Vagina (tissue), 2 donors: ENCODE measurements at regions not wholly inside any gene's neighbourhood (a gene's known extent, or its start where the extent isn't known, plus 50 kb on each side); places are given as distances from the start of the nearest gene placed in this dataset.
A peak's percentile ranks its signal among the peaks of the same experiment; 100 is the strongest.

ENCODE experiments used
- DNase-seq, 2 donors: peaks; one replicate each; pipeline ENCODE4 v3.0.0-alpha.2; 2017; ENCODE audit errors: extremely low spot score in 2 of 2
- H3K27ac ChIP-seq: fragments of 200-600 bp; sonication (generic); one replicate; pipeline ENCODE4 v1.5.1; 2019
- H3K27me3 ChIP-seq: fragments of 200-600 bp; sonication (generic); one replicate; pipeline ENCODE4 v1.5.1; 2019
- H3K36me3 ChIP-seq, 2 donors: fragments of 200-600 bp; sonication (generic); one replicate each; pipeline ENCODE4 v1.5.1; 2017 to 2019
- H3K4me1 ChIP-seq: fragments of 200-600 bp; sonication (generic); one replicate; pipeline ENCODE4 v1.5.1; 2019
- H3K4me3 ChIP-seq, 2 donors: fragments of 200-600 bp; sonication (generic); 1 replicate in 1 of 2; 2 replicates in 1 of 2; pipeline ENCODE4 v1.5.1; 2016 to 2019
- H3K9me3 ChIP-seq: fragments of 200-600 bp; sonication (generic); one replicate; pipeline ENCODE4 v1.5.1; 2019
- CTCF ChIP-seq, 3 experiments: fragments of 450-650 bp in 2 of 3; fragments of 200-600 bp in 1 of 3; sonication (generic) in 1 of 3; IDR thresholded peaks; one replicate each; pipeline ENCODE4 v1.5.1; 2017 to 2019; ENCODE audit warnings: antibody characterized with exemption in 3 of 3, mild to moderate bottlenecking in 2 of 3, moderate library complexity in 2 of 3
- POLR2A ChIP-seq, 2 donors: fragments of 450-650 bp; IDR thresholded peaks; one replicate each; pipeline ENCODE4 v1.6.1; 2017; ENCODE audit warnings: antibody characterized with exemption in 2 of 2, mild to moderate bottlenecking in 2 of 2, moderate library complexity in 2 of 2
- POLR2AphosphoS5 ChIP-seq, 2 donors: sonication (generic); formaldehyde crosslinking; IDR thresholded peaks; one replicate each; pipeline ENCODE4 v1.9.0; 2017; ENCODE audit warnings: antibody characterized with exemption in 2 of 2, mild to moderate bottlenecking in 2 of 2, low read depth in 1 of 2; ENCODE audit not compliant: insufficient read depth in 1 of 2
- intact Hi-C: fragments of 100-400 bp; cut with DNase I; formaldehyde crosslinking; loops from one replicate; pipeline ENCODE4 v1.15.1; 2023

DNA sequence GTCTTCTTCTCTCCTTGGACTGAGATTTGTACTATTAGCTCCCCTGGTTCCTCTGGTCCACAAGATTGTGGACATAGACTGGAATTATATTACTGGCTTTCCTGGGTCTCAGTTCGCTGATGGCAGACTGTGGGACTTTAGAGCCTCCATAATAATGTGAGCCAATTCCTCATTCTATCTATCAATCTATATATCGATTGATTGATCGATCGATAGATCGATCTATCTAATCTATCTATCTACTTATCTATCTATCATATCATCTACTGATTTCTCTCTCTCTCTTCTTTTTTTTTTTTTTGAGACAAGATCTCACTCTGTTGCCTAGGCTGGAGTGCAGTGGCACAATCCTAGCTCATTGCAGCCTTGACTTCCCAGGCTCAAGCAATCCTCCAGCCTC is 51.5 kb upstream of the DDR1 start:
- intact Hi-C loops, result no loop called here
- no peaks in the 10 kb centered on the region for H3K27me3 ChIP-seq
- H3K4me3 ChIP-seq, result no peak overlapping the region
- peaks cover 27% of the 10 kb centered on the region for H3K4me1 ChIP-seq
- H3K27ac ChIP-seq, result no peak overlapping the region
- no peaks in the 10 kb centered on the region for H3K9me3 ChIP-seq
- no peak for DNase-seq
- no peaks in the 10 kb centered on the region for H3K36me3 ChIP-seq
- no peak for TF ChIP-seq POLR2A (IDR thresholded peaks at IDR 0.05)
- TF ChIP-seq POLR2AphosphoS5 (IDR thresholded peaks at IDR 0.05; ENCODE audit: insufficient read depth in 1 of 2, low read depth in 1 of 2), result no peak
- no peak for TF ChIP-seq CTCF (IDR thresholded peaks at IDR 0.05)

- no peaks in the 10 kb centered on the region for H3K27me3 ChIP-seq
- no peak for TF ChIP-seq CTCF (IDR thresholded peaks at IDR 0.05)
- no peak for TF ChIP-seq POLR2AphosphoS5 (IDR thresholded peaks at IDR 0.05; ENCODE audit: insufficient read depth in 1 of 2, low read depth in 1 of 2)
- TF ChIP-seq POLR2A (IDR thresholded peaks at IDR 0.05), result no peak
- H3K4me3 ChIP-seq, result peak overlapping the region in 1 of 2 donors; percentile 8
- peaks cover 25% of the 10 kb centered on the region for H3K4me1 ChIP-seq
- no peak for DNase-seq
- peak overlapping the region; percentile 59 for H3K27ac ChIP-seq
- no peaks in the 10 kb centered on the region for H3K36me3 ChIP-seq
- H3K9me3 ChIP-seq, result no peaks in the 10 kb centered on the region
- intact Hi-C loops, result loop anchor here (2.0 kb wide), 1 partner anchor 46 kb away; no protein-coding TSS in a partner anchor
These were observed 53.9 kb upstream of the DDR1 start for GRCh38 chr6:30830438-30830837.

DNA sequence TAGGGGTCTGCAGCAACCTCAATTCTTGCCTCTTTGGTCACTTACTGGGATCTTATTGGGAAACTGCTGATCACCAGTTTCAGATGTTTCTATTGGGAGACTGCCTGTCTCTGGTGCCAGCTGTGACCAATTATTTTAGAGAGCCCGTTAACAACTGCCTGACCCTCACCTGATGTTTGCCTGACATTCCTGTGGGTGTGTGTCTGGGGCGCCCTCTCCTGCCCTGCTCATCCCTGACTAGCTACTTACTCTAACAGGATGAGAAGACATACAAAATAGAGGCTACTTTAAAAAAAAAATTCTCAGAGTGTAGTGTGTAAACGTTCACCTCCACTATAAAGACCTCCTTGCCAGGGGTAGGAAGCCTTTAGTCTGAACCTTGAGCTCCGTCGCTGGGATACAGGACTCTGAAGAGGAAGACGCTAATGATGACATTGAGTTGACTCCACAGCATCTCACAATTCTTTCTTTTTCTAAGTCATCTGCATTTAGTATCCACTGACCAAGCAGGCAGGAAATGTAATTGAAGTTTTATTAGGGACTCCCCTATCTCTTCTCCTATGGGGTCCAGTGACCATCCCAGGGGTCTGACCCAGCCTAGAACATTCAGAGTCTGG is 54.6 kb upstream of the DDR1 start:
- TF ChIP-seq POLR2A (IDR thresholded peaks at IDR 0.05) (no peak), POLR2AphosphoS5 (IDR thresholded peaks at IDR 0.05; ENCODE audit: insufficient read depth in 1 of 2, low read depth in 1 of 2) (no peak), CTCF (IDR thresholded peaks at IDR 0.05) (no peak)
- Histone ChIP-seq H3K4me1 (peaks cover 25% of the 10 kb centered on the region), H3K9me3 (no peaks in the 10 kb centered on the region), H3K27me3 (no peaks in the 10 kb centered on the region), H3K27ac (peak overlapping the region; percentile 73), H3K36me3 (no peaks in the 10 kb centered on the region), H3K4me3 (peak overlapping the region in 1 of 2 donors; percentile 8)
- no peak for DNase-seq
- intact Hi-C loops, result loop anchor here (2.0 to 10.0 kb wide), 3 partner anchors 47 to 248 kb away; no protein-coding TSS in a partner anchor

DNA sequence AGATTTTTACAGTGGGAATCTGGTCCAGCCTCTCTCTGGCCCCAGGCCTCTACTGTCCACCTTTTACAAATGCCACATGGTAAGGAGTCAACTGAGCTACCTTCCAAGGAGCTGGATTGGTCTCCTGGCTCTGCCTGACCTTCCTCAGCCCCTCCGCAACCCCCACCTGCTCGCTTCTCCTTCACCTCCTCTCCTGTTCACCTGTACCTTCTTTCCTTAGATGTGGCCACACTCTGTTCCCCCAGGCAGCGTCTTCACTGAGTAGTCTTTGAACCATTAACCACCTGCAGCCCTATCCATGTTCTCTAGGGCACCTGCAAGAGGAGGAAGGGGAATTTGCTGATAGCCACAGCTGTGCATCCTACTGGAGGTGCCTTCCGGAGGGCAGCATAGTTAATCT is 55.3 kb upstream of the DDR1 start:
- no peaks in the 10 kb centered on the region for H3K36me3 ChIP-seq
- H3K27me3 ChIP-seq, result no peaks in the 10 kb centered on the region
- TF ChIP-seq POLR2AphosphoS5 (IDR thresholded peaks at IDR 0.05; ENCODE audit: insufficient read depth in 1 of 2, low read depth in 1 of 2) (no peak), CTCF (IDR thresholded peaks at IDR 0.05) (no peak), POLR2A (IDR thresholded peaks at IDR 0.05) (no peak)
- H3K27ac ChIP-seq, result peak overlapping the region; percentile 73
- peaks cover 25% of the 10 kb centered on the region for H3K4me1 ChIP-seq
- DNase-seq, result no peak
- H3K4me3 ChIP-seq, result no peak overlapping the region
- intact Hi-C loops, result loop anchor here (5.0 to 10.0 kb wide), 2 partner anchors 74 to 248 kb away; no protein-coding TSS in a partner anchor
- H3K9me3 ChIP-seq, result no peaks in the 10 kb centered on the region
